ENCODE measurements at regions not wholly inside any gene's neighbourhood (a gene's known extent, or its start where the extent isn't known, plus 50 kb on each side); places are given as distances from the start of the nearest gene placed in this dataset.

DNA sequence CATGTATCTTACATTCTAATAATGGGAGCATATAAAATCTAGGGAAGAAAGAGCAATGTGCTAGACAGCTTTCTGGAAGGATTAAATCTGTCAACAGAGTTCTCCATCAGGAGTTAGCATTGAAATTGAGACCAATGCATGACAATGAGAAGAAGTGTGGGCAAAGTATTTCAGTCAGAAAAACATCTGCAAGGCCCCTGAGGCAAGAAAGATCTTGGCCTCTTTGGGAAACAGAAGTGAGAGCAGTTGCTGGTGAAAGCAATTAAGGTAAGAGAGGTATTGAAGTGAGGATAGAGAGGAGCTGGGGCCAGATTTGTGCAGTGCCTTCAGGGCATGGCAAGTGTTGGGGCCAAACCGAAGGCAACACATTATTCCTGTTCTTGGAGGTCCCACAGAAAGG is 999.1 kb downstream of the STPG2 start:
- DNase-seq (ENCODE audit: low read depth, low spot score): no peak
- ATAC-seq: no peak
- CTCF ChIA-PET: interaction anchor here (0.7 kb wide), 1 partner anchor 15 kb away, joined by 3 read pairs; no protein-coding TSS in a partner anchor
- no peaks in the 10 kb centered on the region for H3K79me2 ChIP-seq (ENCODE audit: control insufficient read depth, insufficient read depth, low read length)
- no peaks in the 10 kb centered on the region for H3K27me3 ChIP-seq (replicated peaks in 1 of 2; ENCODE audit: control insufficient read depth in 2 of 2, insufficient read depth in 2 of 2, low read length in 1 of 2)
- H2AFZ ChIP-seq (ENCODE audit: control insufficient read depth, low read depth, low read length): no peak overlapping the region
- WGBS (ENCODE audit: insufficient coverage, insufficient replicate concordance, low lambda C conversion rate, missing lambda C conversion rate): 0% methylated on average over 1 of the region's 1 CpG
- H3K9me3 ChIP-seq (replicated peaks; ENCODE audit: control insufficient read depth, insufficient read depth, low read length): no peaks in the 10 kb centered on the region
- RAD21 ChIA-PET (ENCODE audit: unreplicated experiment): no interaction called here
- H3K27ac ChIP-seq (ENCODE audit: control insufficient read depth, insufficient read depth): no peak overlapping the region
- SMC1A ChIA-PET (ENCODE audit: uncharacterized antibody, unreplicated experiment): no interaction called here
- no peaks in the 10 kb centered on the region for H4K20me1 ChIP-seq (ENCODE audit: control insufficient read depth, insufficient read depth)
- no peaks in the 10 kb centered on the region for H3K36me3 ChIP-seq (ENCODE audit: control insufficient read depth in 2 of 2, insufficient read depth in 2 of 2, low read length in 1 of 2)
- TF ChIP-seq POLR2AphosphoS5 (IDR thresholded peaks at IDR 0.05; ENCODE audit: low read length) (no peak), ZNF207 (IDR thresholded peaks at IDR 0.05; ENCODE audit: borderline replicate concordance) (no peak), SMC3 (IDR thresholded peaks at IDR 0.05; ENCODE audit: borderline replicate concordance, low read length) (no peak), RUNX3 (IDR thresholded peaks at IDR 0.05; ENCODE audit: low read length) (no peak), HCFC1 (IDR thresholded peaks at IDR 0.05; ENCODE audit: low read length) (no peak), EZH2 (IDR thresholded peaks at IDR 0.05; ENCODE audit: borderline replicate concordance, control insufficient read depth, low read depth, low read length) (no peak), MTA2 (IDR thresholded peaks at IDR 0.05; ENCODE audit: low read depth) (no peak), SMAD5 (IDR thresholded peaks at IDR 0.05; ENCODE audit: low read depth) (no peak), SUPT20H (IDR thresholded peaks at IDR 0.05; ENCODE audit: borderline replicate concordance, control insufficient read depth, low read depth, low read length) (no peak), CREB1 (IDR thresholded peaks at IDR 0.05; ENCODE audit: low read depth) (no peak)
- TF ChIP-seq, protein P1, sequence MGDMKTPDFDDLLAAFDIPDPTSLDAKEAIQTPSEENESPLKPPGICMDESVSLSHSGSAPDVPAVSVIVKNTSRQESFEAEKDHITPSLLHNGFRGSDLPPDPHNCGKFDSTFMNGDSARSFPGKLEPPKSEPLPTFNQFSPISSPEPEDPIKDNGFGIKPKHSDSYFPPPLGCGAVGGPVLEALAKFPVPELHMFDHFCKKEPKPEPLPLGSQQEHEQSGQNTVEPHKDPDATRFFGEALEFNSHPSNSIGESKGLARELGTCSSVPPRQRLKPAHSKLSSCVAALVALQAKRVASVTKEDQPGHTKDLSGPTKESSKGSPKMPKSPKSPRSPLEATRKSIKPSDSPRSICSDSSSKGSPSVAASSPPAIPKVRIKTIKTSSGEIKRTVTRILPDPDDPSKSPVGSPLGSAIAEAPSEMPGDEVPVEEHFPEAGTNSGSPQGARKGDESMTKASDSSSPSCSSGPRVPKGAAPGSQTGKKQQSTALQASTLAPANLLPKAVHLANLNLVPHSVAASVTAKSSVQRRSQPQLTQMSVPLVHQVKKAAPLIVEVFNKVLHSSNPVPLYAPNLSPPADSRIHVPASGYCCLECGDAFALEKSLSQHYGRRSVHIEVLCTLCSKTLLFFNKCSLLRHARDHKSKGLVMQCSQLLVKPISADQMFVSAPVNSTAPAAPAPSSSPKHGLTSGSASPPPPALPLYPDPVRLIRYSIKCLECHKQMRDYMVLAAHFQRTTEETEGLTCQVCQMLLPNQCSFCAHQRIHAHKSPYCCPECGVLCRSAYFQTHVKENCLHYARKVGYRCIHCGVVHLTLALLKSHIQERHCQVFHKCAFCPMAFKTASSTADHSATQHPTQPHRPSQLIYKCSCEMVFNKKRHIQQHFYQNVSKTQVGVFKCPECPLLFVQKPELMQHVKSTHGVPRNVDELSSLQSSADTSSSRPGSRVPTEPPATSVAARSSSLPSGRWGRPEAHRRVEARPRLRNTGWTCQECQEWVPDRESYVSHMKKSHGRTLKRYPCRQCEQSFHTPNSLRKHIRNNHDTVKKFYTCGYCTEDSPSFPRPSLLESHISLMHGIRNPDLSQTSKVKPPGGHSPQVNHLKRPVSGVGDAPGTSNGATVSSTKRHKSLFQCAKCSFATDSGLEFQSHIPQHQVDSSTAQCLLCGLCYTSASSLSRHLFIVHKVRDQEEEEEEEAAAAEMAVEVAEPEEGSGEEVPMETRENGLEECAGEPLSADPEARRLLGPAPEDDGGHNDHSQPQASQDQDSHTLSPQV (IDR thresholded peaks at IDR 0.05): no peak
- TF ChIP-seq, protein P2, sequence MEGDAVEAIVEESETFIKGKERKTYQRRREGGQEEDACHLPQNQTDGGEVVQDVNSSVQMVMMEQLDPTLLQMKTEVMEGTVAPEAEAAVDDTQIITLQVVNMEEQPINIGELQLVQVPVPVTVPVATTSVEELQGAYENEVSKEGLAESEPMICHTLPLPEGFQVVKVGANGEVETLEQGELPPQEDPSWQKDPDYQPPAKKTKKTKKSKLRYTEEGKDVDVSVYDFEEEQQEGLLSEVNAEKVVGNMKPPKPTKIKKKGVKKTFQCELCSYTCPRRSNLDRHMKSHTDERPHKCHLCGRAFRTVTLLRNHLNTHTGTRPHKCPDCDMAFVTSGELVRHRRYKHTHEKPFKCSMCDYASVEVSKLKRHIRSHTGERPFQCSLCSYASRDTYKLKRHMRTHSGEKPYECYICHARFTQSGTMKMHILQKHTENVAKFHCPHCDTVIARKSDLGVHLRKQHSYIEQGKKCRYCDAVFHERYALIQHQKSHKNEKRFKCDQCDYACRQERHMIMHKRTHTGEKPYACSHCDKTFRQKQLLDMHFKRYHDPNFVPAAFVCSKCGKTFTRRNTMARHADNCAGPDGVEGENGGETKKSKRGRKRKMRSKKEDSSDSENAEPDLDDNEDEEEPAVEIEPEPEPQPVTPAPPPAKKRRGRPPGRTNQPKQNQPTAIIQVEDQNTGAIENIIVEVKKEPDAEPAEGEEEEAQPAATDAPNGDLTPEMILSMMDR (IDR thresholded peaks at IDR 0.05 in 2 of 3, conservative IDR thresholded peaks at IDR 0.05 in 1 of 3; ENCODE audit: control insufficient read depth in 2 of 3, extremely low read depth in 1 of 3, insufficient read depth in 1 of 3, low read depth in 3 of 3, low read length in 3 of 3): no peak
- TF ChIP-seq, protein P3, sequence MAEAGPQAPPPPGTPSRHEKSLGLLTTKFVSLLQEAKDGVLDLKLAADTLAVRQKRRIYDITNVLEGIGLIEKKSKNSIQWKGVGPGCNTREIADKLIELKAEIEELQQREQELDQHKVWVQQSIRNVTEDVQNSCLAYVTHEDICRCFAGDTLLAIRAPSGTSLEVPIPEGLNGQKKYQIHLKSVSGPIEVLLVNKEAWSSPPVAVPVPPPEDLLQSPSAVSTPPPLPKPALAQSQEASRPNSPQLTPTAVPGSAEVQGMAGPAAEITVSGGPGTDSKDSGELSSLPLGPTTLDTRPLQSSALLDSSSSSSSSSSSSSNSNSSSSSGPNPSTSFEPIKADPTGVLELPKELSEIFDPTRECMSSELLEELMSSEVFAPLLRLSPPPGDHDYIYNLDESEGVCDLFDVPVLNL (IDR thresholded peaks at IDR 0.05; ENCODE audit: low read depth, low read length): no peak
- TF ChIP-seq, protein P4, sequence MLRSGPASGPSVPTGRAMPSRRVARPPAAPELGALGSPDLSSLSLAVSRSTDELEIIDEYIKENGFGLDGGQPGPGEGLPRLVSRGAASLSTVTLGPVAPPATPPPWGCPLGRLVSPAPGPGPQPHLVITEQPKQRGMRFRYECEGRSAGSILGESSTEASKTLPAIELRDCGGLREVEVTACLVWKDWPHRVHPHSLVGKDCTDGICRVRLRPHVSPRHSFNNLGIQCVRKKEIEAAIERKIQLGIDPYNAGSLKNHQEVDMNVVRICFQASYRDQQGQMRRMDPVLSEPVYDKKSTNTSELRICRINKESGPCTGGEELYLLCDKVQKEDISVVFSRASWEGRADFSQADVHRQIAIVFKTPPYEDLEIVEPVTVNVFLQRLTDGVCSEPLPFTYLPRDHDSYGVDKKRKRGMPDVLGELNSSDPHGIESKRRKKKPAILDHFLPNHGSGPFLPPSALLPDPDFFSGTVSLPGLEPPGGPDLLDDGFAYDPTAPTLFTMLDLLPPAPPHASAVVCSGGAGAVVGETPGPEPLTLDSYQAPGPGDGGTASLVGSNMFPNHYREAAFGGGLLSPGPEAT (IDR thresholded peaks at IDR 0.05; ENCODE audit: low read depth): no peak
- no peak overlapping the region for H3K9ac ChIP-seq (ENCODE audit: control insufficient read depth, insufficient read depth, low read length)
- BruUV-seq (replicated peaks): no TSS peak
- H3K4me3 ChIP-seq: no peak overlapping the region
- no peak overlapping the region for H3K4me2 ChIP-seq (ENCODE audit: control insufficient read depth, insufficient read depth)
- no peaks in the 10 kb centered on the region for H3K4me1 ChIP-seq (ENCODE audit: control insufficient read depth, insufficient read depth, low read length)
- FAIRE-seq: no peak
- in situ Hi-C loops (cut with MboI): no loop called here
- POLR2A ChIA-PET: no interaction called here
- intact Hi-C loops (cut with micrococcal nuclease; ENCODE audit: unreplicated experiment): no loop called here

All from GM12878 (cell line).